ENCODE measurements at regions not wholly inside any gene's neighbourhood (a gene's known extent, or its start where the extent isn't known, plus 50 kb on each side); places are given as distances from the start of the nearest gene placed in this dataset.

DNA sequence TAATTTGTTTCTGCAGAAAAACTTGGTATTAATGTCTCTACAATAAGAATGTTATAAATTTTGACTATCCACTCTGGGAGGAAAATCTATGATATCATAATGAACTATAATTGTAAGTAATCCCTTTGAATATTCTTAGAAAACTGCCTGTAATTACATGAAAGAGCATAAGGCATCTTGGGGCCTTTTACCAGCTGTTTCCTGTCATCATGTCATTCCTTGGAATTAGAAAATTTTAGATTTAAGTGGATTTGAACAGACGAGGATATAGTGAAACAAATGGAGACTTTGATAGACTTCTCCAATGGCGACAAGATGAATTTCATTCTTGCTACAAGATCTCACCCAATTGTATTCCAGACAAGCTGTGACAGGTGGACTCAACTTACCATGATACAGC is 423.4 kb upstream of the FLRT2 start:
- no peaks in the 10 kb centered on the region for H3K27me3 ChIP-seq (ENCODE audit: control insufficient read depth, insufficient read depth, low read length)
- ATAC-seq (no peak), DNase-seq (ENCODE audit: low read depth, low spot score) (no peak)
- H3K36me3 ChIP-seq (ENCODE audit: control insufficient read depth, insufficient read depth, low read length) = no peaks in the 10 kb centered on the region
- H3K4me1 ChIP-seq (ENCODE audit: control insufficient read depth, insufficient read depth, low read length) = no peaks in the 10 kb centered on the region
- no peak overlapping the region for H3K4me3 ChIP-seq (ENCODE audit: low read depth in 2 of 2, low read length in 2 of 2)
- TF ChIP-seq TCF7L2 (IDR thresholded peaks at IDR 0.05; ENCODE audit: low read depth, low read length) = no peak
- TF ChIP-seq SIN3A (IDR thresholded peaks at IDR 0.05; ENCODE audit: borderline replicate concordance, insufficient read depth, low read depth, low read length) = no peak
- no peak for TF ChIP-seq REST (IDR thresholded peaks at IDR 0.05; ENCODE audit: insufficient read depth in 1 of 2, low read depth in 2 of 2, low read length in 1 of 2)
- TF ChIP-seq, protein P1, sequence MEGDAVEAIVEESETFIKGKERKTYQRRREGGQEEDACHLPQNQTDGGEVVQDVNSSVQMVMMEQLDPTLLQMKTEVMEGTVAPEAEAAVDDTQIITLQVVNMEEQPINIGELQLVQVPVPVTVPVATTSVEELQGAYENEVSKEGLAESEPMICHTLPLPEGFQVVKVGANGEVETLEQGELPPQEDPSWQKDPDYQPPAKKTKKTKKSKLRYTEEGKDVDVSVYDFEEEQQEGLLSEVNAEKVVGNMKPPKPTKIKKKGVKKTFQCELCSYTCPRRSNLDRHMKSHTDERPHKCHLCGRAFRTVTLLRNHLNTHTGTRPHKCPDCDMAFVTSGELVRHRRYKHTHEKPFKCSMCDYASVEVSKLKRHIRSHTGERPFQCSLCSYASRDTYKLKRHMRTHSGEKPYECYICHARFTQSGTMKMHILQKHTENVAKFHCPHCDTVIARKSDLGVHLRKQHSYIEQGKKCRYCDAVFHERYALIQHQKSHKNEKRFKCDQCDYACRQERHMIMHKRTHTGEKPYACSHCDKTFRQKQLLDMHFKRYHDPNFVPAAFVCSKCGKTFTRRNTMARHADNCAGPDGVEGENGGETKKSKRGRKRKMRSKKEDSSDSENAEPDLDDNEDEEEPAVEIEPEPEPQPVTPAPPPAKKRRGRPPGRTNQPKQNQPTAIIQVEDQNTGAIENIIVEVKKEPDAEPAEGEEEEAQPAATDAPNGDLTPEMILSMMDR (IDR thresholded peaks at IDR 0.05) = no peak
- TF ChIP-seq POLR2AphosphoS5 (IDR thresholded peaks at IDR 0.05; ENCODE audit: low read depth, low read length) = no peak
- POLR2A ChIA-PET = no interaction called here
- intact Hi-C loops (cut with micrococcal nuclease; ENCODE audit: unreplicated experiment) (no loop called here), in situ Hi-C loops (cut with HindIII; ENCODE audit: low pct_unique_long_range_greater_than_20kb, low sequenced_read_pairs) (no loop called here)
- no peaks in the 10 kb centered on the region for H3K9me3 ChIP-seq (ENCODE audit: control insufficient read depth, insufficient read depth, low read depth, low read length)
- H3K27ac ChIP-seq (ENCODE audit: low read length) = no peak overlapping the region
- CTCF ChIA-PET = no interaction called here
- BruUV-seq (replicated peaks) = no TSS peak

DNA sequence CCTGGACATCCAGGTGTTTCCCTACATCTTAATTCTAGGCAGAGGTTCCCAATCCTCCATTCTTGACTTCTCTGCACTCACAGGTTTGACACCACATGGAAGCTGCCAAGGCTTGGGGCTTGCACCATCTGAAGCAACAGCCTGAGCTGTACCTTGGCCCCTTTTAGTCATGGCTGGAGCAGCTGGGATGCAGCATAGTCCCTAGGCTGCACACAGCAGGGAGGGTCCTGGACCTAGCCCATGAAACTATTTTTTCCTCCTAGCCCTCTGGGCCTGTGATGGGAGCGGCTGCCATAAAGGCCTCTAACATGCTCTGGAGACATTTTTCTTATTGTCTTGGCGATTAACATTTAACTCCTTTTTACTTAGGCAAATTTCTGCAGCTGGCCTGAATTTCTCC is 417.2 kb upstream of the FLRT2 start:
- Histone ChIP-seq H3K9me3 (ENCODE audit: control insufficient read depth, insufficient read depth, low read depth, low read length) (no peaks in the 10 kb centered on the region), H3K4me1 (ENCODE audit: control insufficient read depth, insufficient read depth, low read length) (no peaks in the 10 kb centered on the region), H3K36me3 (ENCODE audit: control insufficient read depth, insufficient read depth, low read length) (no peaks in the 10 kb centered on the region), H3K27ac (ENCODE audit: low read length) (no peak overlapping the region), H3K27me3 (ENCODE audit: control insufficient read depth, insufficient read depth, low read length) (no peaks in the 10 kb centered on the region), H3K4me3 (ENCODE audit: low read depth in 2 of 2, low read length in 2 of 2) (no peak overlapping the region)
- intact Hi-C loops (cut with micrococcal nuclease; ENCODE audit: unreplicated experiment) (no loop called here), in situ Hi-C loops (cut with HindIII; ENCODE audit: low pct_unique_long_range_greater_than_20kb, low sequenced_read_pairs) (no loop called here)
- no peak for TF ChIP-seq TCF7L2 (IDR thresholded peaks at IDR 0.05; ENCODE audit: low read depth, low read length)
- TF ChIP-seq REST (IDR thresholded peaks at IDR 0.05; ENCODE audit: insufficient read depth in 1 of 2, low read depth in 2 of 2, low read length in 1 of 2) = no peak
- no peak for TF ChIP-seq POLR2AphosphoS5 (IDR thresholded peaks at IDR 0.05; ENCODE audit: low read depth, low read length)
- no peak for TF ChIP-seq SIN3A (IDR thresholded peaks at IDR 0.05; ENCODE audit: borderline replicate concordance, insufficient read depth, low read depth, low read length)
- TF ChIP-seq, protein P1 (IDR thresholded peaks at IDR 0.05) = no peak
- POLR2A ChIA-PET = no interaction called here
- no peak for DNase-seq (ENCODE audit: low read depth, low spot score)
- no TSS peak for BruUV-seq (replicated peaks)
- CTCF ChIA-PET = no interaction called here
- no peak for ATAC-seq
